Endothelial cell of umbilical vein (primary cell): ENCODE measurements at regions not wholly inside any gene's neighbourhood (a gene's known extent, or its start where the extent isn't known, plus 50 kb on each side); places are given as distances from the start of the nearest gene placed in this dataset.

Source experiments
- BruUV-seq: library from RNA; stranded (reverse); fragments of 400-500 nt; replicated peaks from 2 replicates; lab custom pipeline; 2021; lab: Mats Ljungman, UMichigan
- CTCF ChIA-PET: fragments of 300-600, 350-600 bp; sonication (Branson Sonifier 250); formaldehyde crosslinking; loops from one replicate; lab custom pipeline; 2021; ENCODE audit warnings: antibody characterized with exemption, inconsistent platforms; lab: Charles Lee
- POLR2A ChIA-PET: fragments of 300-600, 350-600 bp; sonication (Branson Sonifier 250); formaldehyde crosslinking; loops from one replicate; lab custom pipeline; 2021; ENCODE audit warnings: antibody characterized with exemption, inconsistent platforms; lab: Charles Lee
- DNase-seq: peaks from one replicate; pipeline ENCODE4 v3.0.0-alpha.2; 2011; ENCODE audit warnings: low read depth, low spot score
- FAIRE-seq: peaks from 2 replicates; lab custom pipeline; 2011; peaks lifted over from hg19 to GRCh38; lab: Jason Lieb, UNC
- H2AFZ ChIP-seq: 2 replicates; pipeline ENCODE4 v1.6.0; 2012; ENCODE audit warnings: low read depth, low read length, control low read depth, inconsistent platforms
- H3K27ac ChIP-seq: 2 replicates; pipeline ENCODE4 v1.5.1; 2011; ENCODE audit warnings: low read depth, mild to moderate bottlenecking, control low read depth, low read length, moderate library complexity; ENCODE audit not compliant: insufficient read depth
- H3K27me3 ChIP-seq, 2 experiments: 2 replicates each; pipeline versions ENCODE4 v1.6.0 to v1.6.1; 2011; ENCODE audit warnings: low read length in 2 of 2, mixed read lengths in 1 of 2; ENCODE audit not compliant: control insufficient read depth in 2 of 2, insufficient read depth in 2 of 2
- H3K36me3 ChIP-seq, 2 experiments: 2 replicates in 1 of 2; 3 replicates in 1 of 2; pipeline ENCODE4 v1.5.1; 2011; ENCODE audit warnings: low read length in 2 of 2, mild to moderate bottlenecking in 1 of 2, moderate library complexity in 1 of 2; ENCODE audit not compliant: control insufficient read depth in 2 of 2, insufficient read depth in 2 of 2; ENCODE audit errors: extremely low read depth in 1 of 2
- H3K4me1 ChIP-seq: 3 replicates; pipeline ENCODE4 v1.5.1; 2011; ENCODE audit warnings: mild to moderate bottlenecking, low read length; ENCODE audit not compliant: control insufficient read depth, insufficient read depth; ENCODE audit errors: extremely low read depth
- H3K4me2 ChIP-seq: 2 replicates; pipeline ENCODE4 v1.6.1; 2011; ENCODE audit warnings: low read length, control low read depth, mixed read lengths; ENCODE audit not compliant: insufficient read depth
- H3K4me3 ChIP-seq, 3 experiments: fragments of 200-600 bp in 1 of 3; sonication (generic), shearing (Covaris generic) in 1 of 3; replicated peaks in 1 of 3; 2 replicates each; pipeline ENCODE4 v1.5.1; 2011 to 2016; ENCODE audit warnings: control low read depth in 3 of 3, low read length in 3 of 3, mild to moderate bottlenecking in 2 of 3, inconsistent platforms in 1 of 3, low read depth in 1 of 3, moderate library complexity in 1 of 3; ENCODE audit not compliant: insufficient read depth in 1 of 3
- H3K79me2 ChIP-seq: 2 replicates; pipeline ENCODE4 v1.6.0; 2012; ENCODE audit warnings: low read length, inconsistent platforms; ENCODE audit not compliant: control insufficient read depth, insufficient read depth
- H3K9ac ChIP-seq: replicated peaks from 2 replicates; pipeline ENCODE3; 2011; ENCODE audit warnings: low read length, control low read depth; ENCODE audit not compliant: insufficient read depth; ENCODE audit errors: extremely low read depth
- H3K9me1 ChIP-seq: replicated peaks from 3 replicates; pipeline ENCODE4 v1.6.0; 2011; ENCODE audit warnings: mild to moderate bottlenecking, low read length; ENCODE audit not compliant: control insufficient read depth, insufficient read depth; ENCODE audit errors: extremely low read depth
- H3K9me3 ChIP-seq: replicated peaks from 2 replicates; pipeline ENCODE4 v1.5.1; 2012; ENCODE audit warnings: low read length, inconsistent platforms; ENCODE audit not compliant: control insufficient read depth, insufficient read depth
- H4K20me1 ChIP-seq: replicated peaks from 2 replicates; pipeline ENCODE3; 2011; ENCODE audit warnings: mild to moderate bottlenecking, low read length; ENCODE audit not compliant: control insufficient read depth, insufficient read depth; ENCODE audit errors: extremely low read depth
- CTCF ChIP-seq, 2 donors: IDR thresholded peaks; 1 replicate in 1 of 2; 2 replicates in 1 of 2; pipeline ENCODE4 v1.5.1; 2011; ENCODE audit warnings: low read length in 2 of 2, mild to moderate bottlenecking in 2 of 2, moderate library complexity in 2 of 2, control low read depth in 1 of 2, inconsistent platforms in 1 of 2, low read depth in 1 of 2; ENCODE audit not compliant: insufficient read depth in 1 of 2; ENCODE audit errors: extremely low read depth in 1 of 2
- EZH2 ChIP-seq: IDR thresholded peaks from 2 replicates; pipeline ENCODE4 v1.6.1; 2012; ENCODE audit warnings: borderline replicate concordance, low read depth, mild to moderate bottlenecking, moderate library complexity, low read length, inconsistent platforms; ENCODE audit not compliant: severe bottlenecking
- FOS ChIP-seq: IDR thresholded peaks from 2 replicates; pipeline ENCODE4 v1.6.1; 2011; ENCODE audit warnings: mild to moderate bottlenecking, low read length, moderate library complexity, borderline replicate concordance; ENCODE audit not compliant: insufficient read depth
- GATA2 ChIP-seq: IDR thresholded peaks from 2 replicates; pipeline ENCODE4 v1.7.0; 2011; ENCODE audit warnings: low read depth, mild to moderate bottlenecking, moderate library complexity, mixed read lengths, low read length; ENCODE audit not compliant: insufficient read length, insufficient read depth
- JUN ChIP-seq: IDR thresholded peaks from 2 replicates; pipeline ENCODE4 v1.6.1; 2011; ENCODE audit warnings: borderline replicate concordance, low read depth; ENCODE audit not compliant: insufficient read length, insufficient read depth
- MAX ChIP-seq: IDR thresholded peaks from 2 replicates; pipeline ENCODE4 v1.6.1; 2011; ENCODE audit not compliant: insufficient read depth, insufficient read length
- MYC ChIP-seq: IDR thresholded peaks from one replicate; pipeline ENCODE4 v1.6.1; 2011; ENCODE audit warnings: mild to moderate bottlenecking, low read depth, low read length
- POLR2A ChIP-seq: IDR thresholded peaks from 2 replicates; pipeline ENCODE4 v1.6.1; 2012; ENCODE audit warnings: low read depth, mild to moderate bottlenecking, control low read depth, low read length
- POLR2AphosphoS5 ChIP-seq: IDR thresholded peaks from 2 replicates; pipeline ENCODE4 v1.6.1; 2012; ENCODE audit warnings: low read depth, mild to moderate bottlenecking, control low read depth, low read length, moderate library complexity; ENCODE audit not compliant: insufficient read depth
- dilution Hi-C: fragments of 300-500 bp; cut with MboI; formaldehyde crosslinking; loops from one replicate; pipeline ENCODE4 v1.15.0; 2019; ENCODE audit warnings: low sequenced_read_pairs; ENCODE audit not compliant: extremely low pct_ligation_motif_present
- intact Hi-C: fragments of 100-400 bp; cut with micrococcal nuclease; formaldehyde crosslinking; loops from one replicate; pipeline ENCODE4 v1.10.0; 2022

DNA sequence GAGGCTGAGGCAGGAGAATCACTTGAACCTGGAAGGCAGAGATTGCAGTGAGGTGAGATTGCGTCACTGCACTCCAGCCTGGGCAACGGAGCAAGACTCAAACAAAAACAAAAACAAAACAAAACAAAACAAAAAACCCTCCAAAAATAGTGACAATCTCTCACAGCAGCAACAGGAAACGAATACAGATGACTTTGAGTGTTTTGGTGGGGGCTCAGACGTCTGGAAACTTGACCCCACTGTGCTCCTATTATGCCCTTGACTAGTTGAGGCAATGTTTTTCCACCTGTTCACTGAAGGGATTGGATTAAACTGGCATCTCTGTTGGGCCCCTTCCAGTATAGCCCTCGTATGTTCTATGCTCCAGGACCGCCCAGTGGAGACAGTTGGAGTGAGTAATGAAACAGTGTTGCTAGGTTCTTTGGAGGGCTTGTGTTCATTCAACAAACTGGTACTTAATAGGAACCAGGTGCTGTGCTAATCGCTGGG lies 167.0 kb downstream of the UTP18 start:
- TF ChIP-seq MYC (no peak), GATA2 (no peak), CTCF (IDR thresholded peaks at IDR 0.05; ENCODE audit: extremely low read depth in 1 of 2, insufficient read depth in 1 of 2, low read depth in 1 of 2, low read length in 2 of 2) (no peak), POLR2AphosphoS5 (no peak), FOS (no peak), JUN (no peak), MAX (no peak), EZH2 (no peak), POLR2A (no peak)
- Histone ChIP-seq H3K79me2 (no peaks in the 10 kb centered on the region), H3K27me3 (no peaks in the 10 kb centered on the region), H3K9me3 (no peaks in the 10 kb centered on the region), H3K36me3 (no peaks in the 10 kb centered on the region), H3K9ac (no peak overlapping the region), H3K4me3 (no peak overlapping the region), H3K4me2 (no peak overlapping the region), H3K4me1 (no peaks in the 10 kb centered on the region), H3K27ac (no peak overlapping the region), H4K20me1 (no peaks in the 10 kb centered on the region), H3K9me1 (no peaks in the 10 kb centered on the region), H2AFZ (no peak overlapping the region)
- no TSS peak for BruUV-seq
- dilution Hi-C loops: no loop called here
- intact Hi-C loops: no loop called here
- DNase-seq (no peak), FAIRE-seq (no peak)
- ChIA-PET POLR2A (no interaction called here), CTCF (no interaction called here)
